Mucosa of descending colon (tissue), 3 donors: ENCODE measurements at regions not wholly inside any gene's neighbourhood (a gene's known extent, or its start where the extent isn't known, plus 50 kb on each side); places are given as distances from the start of the nearest gene placed in this dataset.

Experiments used
- ATAC-seq: fragments of 200-7000 bp; cut with Tn5 transposase; one replicate; pipeline ENCODE4 v1.9.1; 2020; ENCODE audit warnings: mild to moderate bottlenecking, moderate library complexity
- DNase-seq, 3 donors: peaks; one replicate each; pipeline ENCODE4 v3.0.0-alpha.2; 2020
- H3K36me3 ChIP-seq: fragments of 200-600 bp; one replicate; pipeline ENCODE4 v1.8.0; 2021; ENCODE audit warnings: low read depth, mild to moderate bottlenecking
- H3K4me1 ChIP-seq: fragments of 200-600 bp; one replicate; pipeline ENCODE4 v1.8.0; 2021; ENCODE audit warnings: low read depth, mild to moderate bottlenecking
- H3K4me3 ChIP-seq: fragments of 200-600 bp; one replicate; pipeline ENCODE4 v1.8.0; 2021; ENCODE audit warnings: mild to moderate bottlenecking
- H3K9me3 ChIP-seq: fragments of 200-600 bp; one replicate; pipeline ENCODE4 v1.8.0; 2021; ENCODE audit warnings: mild to moderate bottlenecking
- CTCF ChIP-seq: fragments of 200-600 bp; IDR thresholded peaks from one replicate; pipeline ENCODE4 v1.8.0; 2022; ENCODE audit warnings: antibody characterized with exemption, mild to moderate bottlenecking
- intact Hi-C, 2 donors: fragments of 100-400 bp; cut with DNase I in 1 of 2; cut with micrococcal nuclease in 1 of 2; formaldehyde crosslinking; loops; one replicate each; pipeline versions ENCODE4 v1.11.0 to v1.11.1; 2022; cut with DNase I, micrococcal nuclease
- donor health status: DM: no; HTN: no; CAD: no; lungs with moderate emphysema.
- donor health status: DM: no; HTN: no; CAD: no.
- donor health status: DM: no; HTN: yes; CAD: no.

GRCh38 chr7:153835712-153836265 is 216.4 kb upstream of the DPP6 start:
- Histone ChIP-seq H3K4me3 (no peak overlapping the region), H3K4me1 (peaks cover 9% of the 10 kb centered on the region), H3K9me3 (no peaks in the 10 kb centered on the region), H3K36me3 (no peaks in the 10 kb centered on the region)
- intact Hi-C loops: loop anchor here in 1 of 2 donors (10.0 kb wide), 1 partner anchor 451 kb away; no protein-coding TSS in a partner anchor
- TF ChIP-seq CTCF: no peak
- peak; percentile 64 for ATAC-seq
- peak in 2 of 3 donors; percentile 37 to 51 for DNase-seq

- Histone ChIP-seq H3K36me3 (no peaks in the 10 kb centered on the region), H3K4me3 (no peak overlapping the region), H3K9me3 (no peaks in the 10 kb centered on the region), H3K4me1 (peaks cover 9% of the 10 kb centered on the region)
- ATAC-seq: no peak
- TF ChIP-seq CTCF: no peak
- intact Hi-C loops: loop anchor here in 1 of 2 donors (10.0 kb wide), 1 partner anchor 454 kb away; no protein-coding TSS in a partner anchor
- DNase-seq: no peak
Observed at GRCh38 chr7:153838591-153838990, 213.6 kb upstream of the DPP6 start.

- no peaks in the 10 kb centered on the region for H3K9me3 ChIP-seq
- intact Hi-C loops: no loop called here
- no peaks in the 10 kb centered on the region for H3K36me3 ChIP-seq
- peaks cover 1% of the 10 kb centered on the region for H3K4me1 ChIP-seq
- no peak overlapping the region for H3K4me3 ChIP-seq
- ATAC-seq: no peak
- TF ChIP-seq CTCF: no peak
- no peak for DNase-seq
Observed at GRCh38 chr7:153840861-153841260, 211.3 kb upstream of the DPP6 start.

GRCh38 chr7:153847828-153848227 is 204.4 kb upstream of the DPP6 start:
- intact Hi-C loops: no loop called here
- no peak for TF ChIP-seq CTCF
- Histone ChIP-seq H3K9me3 (no peaks in the 10 kb centered on the region), H3K36me3 (no peaks in the 10 kb centered on the region), H3K4me1 (no peaks in the 10 kb centered on the region), H3K4me3 (no peak overlapping the region)
- no peak for DNase-seq
- no peak for ATAC-seq

- ATAC-seq: no peak
- Histone ChIP-seq H3K9me3 (no peaks in the 10 kb centered on the region), H3K4me3 (no peak overlapping the region), H3K4me1 (no peaks in the 10 kb centered on the region), H3K36me3 (no peaks in the 10 kb centered on the region)
- TF ChIP-seq CTCF: no peak
- no peak for DNase-seq
- intact Hi-C loops: no loop called here
Observed at GRCh38 chr7:153852261-153852660, 199.9 kb upstream of the DPP6 start.

GRCh38 chr7:153858355-153858754 is 193.8 kb upstream of the DPP6 start:
- DNase-seq (no peak), ATAC-seq (no peak)
- H3K4me1 ChIP-seq: no peaks in the 10 kb centered on the region
- no peaks in the 10 kb centered on the region for H3K36me3 ChIP-seq
- no peak overlapping the region for H3K4me3 ChIP-seq
- intact Hi-C loops: no loop called here
- TF ChIP-seq CTCF: no peak
- peaks cover 4% of the 10 kb centered on the region for H3K9me3 ChIP-seq
